Activated CD8-positive, alpha-beta memory T cell treated with anti-CD3 and anti-CD28 coated beads for 24 hours (primary cell): ENCODE measurements at regions not wholly inside any gene's neighbourhood (a gene's known extent, or its start where the extent isn't known, plus 50 kb on each side); places are given as distances from the start of the nearest gene placed in this dataset.
"Not testable (repeated sequence)": the region's sequence is repeated elsewhere in the genome, so short reads cannot be mapped to it uniquely, and the experiment has no call there.

ENCODE experiments used
- DNase-seq: peaks from one replicate; pipeline ENCODE4 v3.0.0-alpha.2; 2020

DNA sequence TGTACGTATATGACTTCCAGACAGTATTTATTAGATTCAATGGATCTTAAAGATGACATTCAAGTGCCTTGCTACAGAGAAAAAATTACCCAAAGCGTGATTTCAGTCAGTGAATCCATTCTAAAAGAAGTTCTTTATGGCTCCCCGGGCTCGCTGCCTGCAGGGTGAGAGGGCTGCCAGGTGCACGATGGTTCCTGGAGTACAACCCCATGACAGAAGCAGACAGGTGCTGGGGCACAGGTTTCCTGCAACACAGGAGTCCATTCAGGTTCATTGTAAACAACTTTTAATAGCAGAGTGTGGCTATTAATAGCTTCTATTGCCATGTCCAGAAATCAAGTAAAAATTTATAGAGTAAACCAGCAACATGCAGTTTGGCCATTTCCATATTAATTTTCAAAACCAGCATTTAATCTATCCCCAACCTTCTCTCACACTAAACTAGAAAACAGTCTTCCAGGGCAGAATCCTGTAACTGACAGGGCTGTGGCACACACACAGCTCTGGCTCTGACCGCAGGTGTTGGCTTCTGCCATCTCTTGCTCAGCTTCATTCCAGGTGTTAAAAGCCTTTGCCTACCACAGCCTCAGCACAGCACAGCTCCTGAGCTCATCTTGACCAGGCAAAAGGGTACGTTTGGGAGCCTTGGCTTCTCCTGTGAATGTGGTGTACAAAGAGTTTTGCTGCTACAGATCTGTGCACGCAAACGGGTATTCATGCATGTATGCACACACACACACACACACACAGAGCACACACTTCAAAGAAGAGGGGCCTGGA is 185.9 kb downstream of the MEX3B start:
- no peak for DNase-seq

DNA sequence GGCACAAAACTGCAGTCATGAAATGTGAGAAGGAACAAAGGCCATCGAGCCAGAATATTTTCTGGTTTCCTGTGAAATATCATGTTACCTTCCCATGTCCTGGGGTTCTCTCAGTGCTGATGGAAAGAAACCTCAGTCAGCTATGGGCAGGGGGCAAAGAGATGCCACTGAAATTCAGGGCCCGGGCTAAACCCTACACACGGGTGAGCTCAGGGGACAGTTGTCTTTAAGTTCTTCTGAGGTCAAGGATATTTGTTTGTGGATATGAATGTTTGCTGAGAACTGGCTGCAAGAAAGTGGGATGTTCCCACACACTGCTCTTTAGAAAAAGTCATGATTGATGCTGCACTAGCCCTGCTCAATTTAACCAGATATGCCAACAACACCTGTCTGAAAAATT is 187.2 kb downstream of the MEX3B start:
- DNase-seq, result no peak

DNA sequence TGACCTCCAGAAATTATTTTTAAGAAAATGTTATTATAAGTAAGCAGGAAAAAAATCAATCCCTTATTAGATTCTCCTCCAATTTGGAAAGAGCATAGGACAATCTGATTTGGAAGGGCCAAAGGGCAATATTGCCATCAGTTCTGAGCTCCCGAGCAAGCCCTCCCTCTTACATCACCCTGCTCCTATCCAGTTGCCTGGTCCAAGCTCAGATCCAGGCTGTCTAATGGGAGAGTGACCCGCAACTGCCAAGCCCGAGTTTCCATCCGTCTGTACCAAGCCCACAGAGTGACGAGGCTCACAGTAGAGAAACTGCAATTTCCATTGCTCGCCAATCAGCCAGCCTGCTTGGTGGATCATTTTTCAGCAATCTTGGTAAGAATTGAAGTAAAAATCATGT is 187.7 kb downstream of the MEX3B start:
- no peak for DNase-seq

DNA sequence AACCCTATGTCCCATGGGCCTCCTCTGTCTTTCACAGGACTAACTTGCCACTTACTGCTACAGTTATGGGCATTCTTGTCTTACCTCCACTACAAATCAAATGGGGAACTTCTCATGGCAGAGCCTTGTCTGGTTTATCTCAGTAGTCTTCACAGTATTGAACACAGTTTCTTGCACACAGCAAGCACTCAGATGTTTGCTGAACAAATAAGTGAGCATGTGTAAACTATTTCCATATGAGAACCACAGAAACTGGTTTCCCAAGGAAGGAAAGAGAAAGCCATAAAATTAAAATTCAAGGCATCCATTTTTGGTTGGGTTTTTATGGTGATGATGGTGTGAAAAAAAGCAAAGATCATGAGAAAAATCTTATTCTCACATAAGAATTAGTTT is 189.2 kb downstream of the MEX3B start:
- DNase-seq, result no peak

DNA sequence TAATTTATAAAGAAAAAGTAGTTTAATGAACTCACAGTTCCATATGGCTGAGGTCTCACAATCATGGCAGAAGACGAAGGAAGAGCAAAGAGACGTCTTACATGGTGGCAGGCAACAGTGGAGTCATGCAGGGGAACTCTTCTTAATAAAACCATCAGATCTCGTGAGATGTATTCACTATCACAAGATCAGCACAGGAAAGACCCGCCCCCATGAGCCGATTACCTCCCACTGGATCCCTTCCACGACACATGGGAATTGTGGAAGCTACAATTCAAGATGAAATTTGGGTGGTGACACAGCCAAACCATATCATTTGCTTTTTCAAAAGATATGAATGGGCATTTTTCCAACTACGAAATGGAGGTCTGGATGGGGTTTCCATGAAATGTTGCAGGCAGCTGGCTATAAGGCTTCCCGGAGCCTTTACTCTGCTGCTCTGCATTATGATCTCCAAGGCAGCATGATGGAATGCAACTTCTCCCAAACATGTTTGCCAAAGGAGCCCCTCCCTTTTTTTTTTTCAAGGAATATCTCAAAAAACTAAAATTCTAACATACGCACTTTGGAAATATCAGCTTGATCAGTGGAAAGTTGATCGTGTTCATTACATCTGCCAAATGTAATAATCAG is 189.7 kb downstream of the MEX3B start:
- DNase-seq, result no peak

DNA sequence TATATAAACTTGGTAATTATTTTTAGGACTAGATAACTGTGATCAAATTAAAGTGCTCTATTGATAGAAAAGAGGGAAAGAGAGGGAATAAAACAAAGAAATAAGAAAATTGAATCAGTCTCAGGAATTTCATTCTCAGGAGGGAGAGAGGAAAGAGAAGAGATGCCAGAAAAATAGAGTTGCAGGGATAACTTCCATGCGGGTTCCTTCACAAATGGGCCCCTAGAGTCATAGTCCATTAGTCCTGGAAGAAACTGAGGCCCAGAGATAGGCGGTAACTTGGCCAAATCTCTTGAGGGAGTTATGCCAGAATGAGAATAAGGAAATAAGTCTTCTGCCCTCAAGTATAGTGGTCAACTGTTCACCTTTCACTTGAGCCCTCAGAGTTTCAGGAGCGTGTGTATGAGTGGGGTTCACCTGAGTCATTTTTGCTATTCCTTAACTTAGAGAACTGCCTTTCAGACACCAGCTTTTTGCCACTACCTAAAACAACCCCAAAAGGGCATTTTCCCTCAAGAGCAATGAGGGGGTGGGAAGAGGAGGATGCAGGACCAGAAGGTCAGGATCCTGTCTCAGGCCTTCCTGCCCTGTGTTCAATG is 192.6 kb downstream of the MEX3B start:
- DNase-seq, result no peak

DNA sequence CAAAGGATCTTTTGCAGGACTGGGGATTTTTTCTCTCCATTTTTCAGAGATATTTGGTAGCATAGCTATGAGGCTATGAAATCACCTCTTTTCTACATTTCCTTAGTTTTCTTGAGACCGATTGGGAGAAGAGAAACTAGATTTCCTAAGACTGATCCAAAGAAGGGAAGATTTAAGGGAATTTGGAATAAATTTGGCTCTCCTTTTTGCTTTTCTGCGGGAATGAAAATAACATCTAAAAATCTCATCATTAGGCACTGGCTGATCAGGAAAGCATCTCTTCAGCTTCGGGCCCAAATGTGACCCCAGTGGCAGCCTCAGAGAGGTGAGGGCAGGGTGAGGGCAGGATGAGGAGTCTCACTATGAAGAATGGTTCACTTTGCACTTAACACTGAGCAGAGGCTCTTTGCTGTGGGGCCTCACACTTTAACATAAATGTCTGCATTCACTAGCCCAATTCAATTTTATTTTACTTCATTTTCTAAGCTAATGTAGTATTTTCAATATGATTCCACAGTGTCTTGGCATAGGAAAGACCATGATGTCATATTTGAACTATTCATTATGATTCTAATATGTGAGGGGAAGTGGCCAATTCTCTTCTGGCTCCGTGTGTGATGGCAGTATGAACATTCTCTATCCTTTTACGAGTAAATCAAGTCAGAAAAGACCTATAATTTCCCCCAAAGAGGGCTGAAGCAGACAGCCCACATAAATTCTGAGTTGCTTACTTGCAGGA is 193.2 kb downstream of the MEX3B start:
- no peak for DNase-seq

DNA sequence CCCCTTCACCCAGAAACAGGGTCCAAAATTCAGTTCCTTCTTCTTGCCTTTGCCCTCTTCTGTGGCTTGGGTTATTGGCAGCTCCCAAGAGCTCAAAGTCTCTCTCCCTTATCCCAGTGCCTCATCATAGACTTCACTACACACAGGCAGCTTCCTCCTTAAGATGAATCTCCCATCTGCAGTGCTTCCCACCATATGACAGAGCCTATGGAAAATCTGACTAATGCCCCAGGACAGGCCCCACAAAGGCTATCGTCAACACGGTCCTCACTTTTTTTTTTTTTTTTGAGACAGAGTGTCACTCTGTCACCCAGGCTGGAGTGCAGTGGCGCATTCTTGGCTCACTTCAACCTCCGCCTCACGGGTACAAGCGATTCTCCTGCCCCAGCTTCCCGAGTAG is 194.1 kb downstream of the MEX3B start:
- DNase-seq, result no peak

DNA sequence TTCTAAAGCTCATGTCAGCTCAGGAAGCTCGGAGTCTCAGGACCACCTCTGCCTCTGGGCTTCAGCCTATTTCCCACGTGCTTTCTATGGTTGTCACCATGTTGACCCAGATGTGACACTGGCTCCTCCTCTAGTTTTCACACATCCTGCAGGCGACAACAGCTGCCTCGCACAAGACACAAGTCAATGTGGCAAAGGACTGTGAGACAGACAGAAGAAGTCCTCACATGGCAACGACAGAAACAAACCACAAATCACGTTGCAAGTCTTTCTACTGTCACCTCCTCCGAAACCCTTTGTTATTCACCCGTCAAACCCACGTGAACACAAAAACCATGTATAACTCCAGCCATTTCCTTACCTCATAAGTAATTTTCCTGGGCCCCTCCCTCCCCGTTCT is 194.5 kb downstream of the MEX3B start:
- no peak for DNase-seq

DNA sequence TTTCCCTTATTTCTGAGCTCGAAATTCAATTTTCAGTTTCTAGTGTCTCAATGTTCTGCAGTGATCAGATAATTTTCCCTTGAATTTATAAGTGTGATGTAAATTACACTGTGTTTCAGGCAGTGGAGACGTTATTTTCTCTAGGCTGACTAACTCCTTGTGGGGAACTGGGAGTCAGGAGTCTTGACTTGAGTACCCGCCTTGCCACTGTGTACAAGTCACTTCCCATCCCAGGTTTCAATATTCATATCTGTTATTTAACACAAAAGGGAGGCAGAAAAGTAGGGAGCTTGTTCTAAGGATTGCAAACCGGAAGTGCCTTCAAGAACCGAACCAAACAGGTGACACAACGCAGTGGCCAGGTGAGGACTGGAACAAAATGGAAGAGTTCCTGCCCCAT is 196.5 kb downstream of the MEX3B start:
- no peak for DNase-seq

DNA sequence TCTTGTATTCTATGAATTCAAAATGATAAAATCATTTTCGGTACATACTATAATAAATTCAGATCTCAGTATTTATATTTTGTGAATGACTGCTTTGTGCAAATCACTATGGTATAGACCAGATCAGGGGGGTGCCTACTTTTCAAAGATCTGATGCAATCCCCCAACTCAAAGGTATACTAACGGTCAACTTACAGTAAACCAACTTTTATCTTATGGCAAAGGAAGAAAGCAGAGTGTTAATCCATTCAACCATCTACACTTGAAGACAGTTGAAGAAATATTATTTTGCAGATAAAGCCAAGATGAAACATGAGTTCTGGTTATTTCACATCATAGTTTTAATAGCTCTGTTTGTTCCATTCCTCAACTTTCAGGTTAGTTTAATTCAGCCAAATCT is 197.1 kb downstream of the MEX3B start:
- no peak for DNase-seq

DNA sequence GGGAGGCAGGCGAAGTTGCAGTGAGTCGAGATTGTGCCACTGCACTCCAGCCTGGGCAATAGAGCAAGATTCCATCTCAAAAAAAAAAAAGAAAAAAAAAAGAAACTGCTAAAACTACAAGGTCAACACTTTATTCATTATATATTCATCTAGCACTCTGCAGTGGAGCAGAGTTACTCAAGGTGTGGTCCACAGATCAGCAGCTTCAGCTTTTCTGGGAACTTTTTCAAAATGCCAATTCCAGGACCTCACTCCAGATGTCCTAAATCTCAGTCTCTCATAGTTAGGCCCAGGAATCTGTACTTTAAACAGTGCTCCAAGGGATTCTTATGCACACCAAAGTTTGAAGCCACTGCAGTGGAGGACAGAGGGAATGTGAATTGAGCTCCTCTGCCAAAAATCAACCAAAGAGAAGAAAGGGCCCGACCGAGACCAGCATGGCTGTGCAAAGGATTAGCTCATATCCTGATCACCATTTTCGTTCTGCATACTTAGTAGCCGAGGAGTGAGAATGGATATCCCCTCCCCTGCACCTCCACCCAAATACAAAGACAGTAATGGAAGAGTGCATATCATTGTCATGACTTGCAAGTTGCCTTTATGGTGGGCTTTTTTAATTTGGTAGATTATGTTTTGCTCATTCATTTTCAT is 201.9 kb downstream of the MEX3B start:
- no peak for DNase-seq

DNA sequence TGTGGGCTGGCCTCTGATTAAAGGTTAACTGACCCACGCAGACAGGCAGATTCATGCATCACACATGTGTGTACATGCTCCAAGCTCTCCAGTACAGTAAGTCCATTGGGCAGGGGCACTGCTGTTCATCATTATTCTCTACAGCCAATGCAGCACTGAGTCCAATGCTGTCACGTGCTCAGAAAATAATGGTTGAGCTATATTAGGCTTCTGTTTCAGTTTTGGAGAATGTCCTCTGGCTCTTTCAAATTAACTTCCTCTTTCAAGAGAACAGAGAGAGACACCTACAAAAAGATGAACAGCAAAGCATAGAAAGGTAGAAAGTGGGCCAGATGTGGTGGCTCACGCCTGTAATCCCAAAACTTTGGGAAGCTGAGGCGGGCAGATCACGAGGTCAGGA is 202.6 kb downstream of the MEX3B start:
- no peak for DNase-seq

DNA sequence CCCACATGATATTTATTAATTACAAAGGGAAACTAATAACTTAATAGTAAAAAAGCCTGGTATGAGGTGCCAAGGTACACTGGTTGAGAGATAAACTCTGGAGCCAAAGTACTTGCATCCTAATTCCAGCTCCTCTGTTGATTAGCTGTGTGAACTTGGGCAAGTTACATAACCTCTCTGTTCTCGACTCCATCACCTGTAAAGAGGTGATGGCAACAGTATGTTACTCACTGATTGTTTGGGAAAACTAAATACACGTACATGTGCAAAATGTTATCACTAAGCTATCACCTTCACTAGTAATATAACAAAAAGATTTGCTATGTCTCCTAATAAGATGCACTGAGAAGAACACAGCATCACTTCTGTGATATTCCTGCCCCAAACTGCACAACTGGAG is 206.4 kb downstream of the MEX3B start:
- no peak for DNase-seq

DNA sequence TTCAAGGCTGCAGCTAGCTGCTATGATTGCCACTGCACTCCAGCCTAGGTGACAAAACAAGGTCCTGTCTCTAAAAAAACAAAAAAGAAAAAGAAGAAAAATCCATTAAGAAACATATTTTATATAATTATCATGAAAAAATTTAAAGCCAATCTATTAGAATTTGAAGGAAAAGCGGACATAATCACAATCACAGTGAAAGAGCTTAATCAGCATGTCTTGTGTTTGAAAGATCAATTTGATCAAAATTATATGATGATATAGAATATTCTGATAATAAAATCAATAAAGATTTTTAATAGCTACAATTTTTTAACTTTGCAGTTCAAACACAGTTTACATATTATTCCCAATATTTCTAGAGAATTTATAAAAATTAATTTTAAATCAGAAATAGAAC is 210.1 kb downstream of the MEX3B start:
- DNase-seq, result no peak

DNA sequence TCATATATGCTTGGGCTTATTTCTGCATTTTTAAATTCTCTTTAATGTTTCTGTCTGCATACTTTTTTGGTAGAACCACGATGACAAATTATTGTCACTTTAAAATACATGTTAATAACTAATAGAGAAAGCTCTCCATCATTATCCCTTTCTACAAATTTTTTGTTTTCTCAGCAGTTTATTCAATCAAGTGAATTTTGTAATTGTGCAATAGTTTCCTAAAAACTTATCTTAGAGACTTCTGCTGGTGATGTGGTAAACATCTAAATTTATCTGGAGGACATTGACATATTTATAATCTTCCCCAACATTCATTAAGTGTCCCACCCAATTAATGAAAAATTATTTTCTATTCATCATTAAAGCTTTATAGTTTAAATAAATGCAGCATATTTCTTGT is 215.3 kb downstream of the MEX3B start:
- no peak for DNase-seq

DNA sequence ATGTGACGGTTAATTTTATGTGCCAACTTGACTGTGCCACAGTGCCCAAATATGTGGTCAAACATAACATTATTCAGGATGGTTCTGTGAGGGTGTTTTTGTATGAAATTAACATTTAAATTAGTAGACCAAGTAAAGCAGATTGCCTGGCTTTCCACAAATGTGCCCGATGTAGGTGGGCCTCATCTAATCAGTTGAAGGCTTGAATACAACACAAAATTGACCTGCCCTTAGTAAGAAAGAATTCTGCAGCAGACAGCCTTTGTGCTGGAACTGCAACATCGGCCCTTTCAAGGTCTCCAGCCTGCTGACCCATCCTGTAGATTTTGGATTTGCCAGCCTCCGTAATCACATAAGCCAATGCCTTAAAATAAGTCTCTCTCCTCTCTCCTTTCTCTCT is 215.9 kb downstream of the MEX3B start:
- no peak for DNase-seq

DNA sequence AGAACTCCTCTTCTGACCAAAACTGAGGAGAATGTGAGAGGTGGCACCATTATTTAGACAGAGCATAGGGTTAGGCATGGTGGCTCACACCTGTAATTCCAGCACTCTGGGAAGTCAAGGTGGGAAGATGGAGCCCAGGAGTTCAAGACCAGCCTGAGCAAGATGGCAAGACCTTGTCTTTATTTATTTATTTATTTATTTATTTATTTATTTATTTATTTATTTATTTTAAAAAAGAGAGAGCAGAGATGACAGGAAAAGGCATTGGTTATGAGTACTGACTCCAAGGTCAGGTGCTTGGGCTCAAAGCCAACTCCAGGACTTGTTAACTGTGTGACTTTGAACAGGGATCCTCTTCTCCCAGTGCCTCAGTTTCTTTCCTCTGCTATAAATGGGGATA is 217.7 kb downstream of the MEX3B start:
- DNase-seq, result no peak

DNA sequence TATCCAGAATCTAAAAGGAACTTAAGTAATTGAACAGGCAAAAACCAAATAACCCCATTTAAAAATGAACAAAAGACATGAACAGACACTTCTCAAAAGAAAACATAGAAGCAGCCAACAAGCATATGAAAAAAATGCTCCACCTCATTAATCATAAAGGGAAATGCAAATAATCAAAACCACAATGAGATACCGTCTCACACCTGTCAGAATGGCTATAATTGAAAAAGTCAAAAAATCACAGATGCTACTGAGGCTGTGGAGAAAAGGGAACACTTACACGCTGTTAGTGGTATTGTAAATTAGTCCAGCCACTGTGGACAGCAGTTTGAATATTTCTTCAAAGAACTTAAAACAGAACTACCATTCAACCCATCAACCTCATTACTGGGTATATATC is 220.7 kb downstream of the MEX3B start:
- no peak for DNase-seq

DNA sequence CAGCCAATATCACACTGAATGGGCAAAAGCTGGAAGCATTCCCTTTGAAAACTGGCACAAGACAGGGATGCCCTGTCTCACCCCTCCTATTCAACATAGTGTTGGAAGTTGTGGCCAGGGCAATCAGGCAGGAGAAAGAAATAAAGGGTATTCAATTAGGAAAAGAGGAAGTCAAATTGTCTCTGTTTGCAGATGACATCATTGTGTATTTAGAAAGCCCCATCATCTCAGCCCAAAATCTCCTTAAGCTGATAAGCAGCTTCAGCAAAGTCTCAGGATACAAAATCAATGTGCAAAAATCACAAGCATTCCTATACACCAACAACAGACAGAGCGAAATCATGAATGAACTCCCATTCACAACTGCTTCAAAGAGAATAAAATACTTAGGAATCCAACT is 223.2 kb downstream of the MEX3B start:
- DNase-seq, result not testable (repeated sequence)

DNA sequence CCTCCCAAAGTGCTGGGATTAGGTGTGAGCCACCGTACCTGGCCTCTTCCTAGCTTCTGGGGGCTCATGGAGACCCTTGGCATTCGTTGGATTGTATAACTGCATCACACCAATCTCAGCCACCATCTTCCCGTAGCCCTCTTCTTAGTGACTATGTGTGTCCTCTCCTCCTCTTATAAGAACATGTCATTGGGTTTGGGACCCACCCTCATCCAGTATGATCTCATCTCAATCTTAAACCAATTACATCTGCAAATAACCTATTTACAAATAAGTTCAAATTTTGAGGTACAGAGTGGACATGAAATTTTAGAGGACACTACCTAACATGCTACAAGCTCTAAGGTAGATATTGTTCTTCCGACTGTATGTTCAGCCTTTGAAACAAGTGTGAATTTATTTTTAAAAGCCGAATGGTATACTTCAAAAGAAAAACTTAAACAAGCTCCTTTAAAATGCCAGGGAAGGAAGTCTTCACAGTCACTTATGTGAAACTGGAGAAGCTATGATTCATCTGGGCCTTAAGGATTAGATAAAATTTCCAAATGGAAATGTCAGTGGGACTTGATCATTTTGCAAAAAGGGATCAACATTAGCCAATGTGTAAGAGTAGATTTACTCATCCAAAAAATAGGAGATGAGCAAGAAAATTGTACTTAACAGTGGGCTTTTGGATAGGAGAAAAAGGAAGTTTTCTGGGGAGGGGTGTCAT is 225.7 kb downstream of the MEX3B start:
- DNase-seq, result no peak

DNA sequence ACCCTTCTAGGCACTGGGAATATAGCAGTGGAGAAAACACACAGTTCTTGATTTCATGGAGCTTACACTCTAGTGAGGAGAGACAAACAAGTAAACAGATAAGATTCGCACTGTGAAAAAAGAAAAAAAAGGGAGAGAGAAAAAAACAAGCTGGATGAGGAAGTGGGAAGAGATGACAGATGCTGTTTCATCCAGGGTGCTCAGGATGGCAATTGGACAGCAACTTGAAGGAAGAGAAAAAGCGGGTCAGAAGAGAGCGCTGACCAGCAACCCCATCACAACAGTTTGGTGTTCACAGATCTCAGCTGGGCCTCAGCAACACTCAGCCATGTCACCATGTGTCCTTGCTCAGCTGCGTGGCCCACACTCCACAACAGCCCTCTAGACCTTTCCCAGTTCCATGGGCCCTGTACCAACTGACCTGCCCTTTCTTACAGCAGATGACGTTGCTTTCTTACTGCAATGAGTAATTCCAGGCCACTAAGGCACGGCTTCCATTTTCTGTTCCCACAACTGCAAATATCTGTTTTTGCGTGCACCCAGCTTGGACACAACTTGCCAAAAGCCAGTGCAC is 230.8 kb downstream of the MEX3B start:
- DNase-seq, result no peak
